Erythroblast (primary cell): ENCODE measurements at regions not wholly inside any gene's neighbourhood (a gene's known extent, or its start where the extent isn't known, plus 50 kb on each side); places are given as distances from the start of the nearest gene placed in this dataset.

Source experiments
- GATA1 ChIP-seq: IDR thresholded peaks from 2 replicates; pipeline ENCODE4 v1.6.1; 2011; ENCODE audit warnings: low read depth, mild to moderate bottlenecking, control low read depth, low read length, moderate library complexity
- POLR2A ChIP-seq: IDR thresholded peaks from 2 replicates; pipeline ENCODE4 v1.6.1; 2011; ENCODE audit warnings: mild to moderate bottlenecking, low read length

GRCh38 chr2:128386066-128386465 lies 67.4 kb upstream of the HS6ST1 start:
- no peak for TF ChIP-seq POLR2A
- no peak for TF ChIP-seq GATA1
